CD4-positive, alpha-beta T cell (primary cell): ENCODE measurements at regions not wholly inside any gene's neighbourhood (a gene's known extent, or its start where the extent isn't known, plus 50 kb on each side); places are given as distances from the start of the nearest gene placed in this dataset.

Source experiments
- ATAC-seq: fragments of 200-7000 bp; cut with Tn5 transposase; one replicate; pipeline ENCODE4 v1.10.0; 2022; ENCODE audit warnings: mild to moderate bottlenecking; ENCODE audit not compliant: poor library complexity
- CTCF ChIA-PET: fragments of 350-600 bp; sonication (Branson Sonifier 250); formaldehyde crosslinking; loops from one replicate; lab custom pipeline; 2021; ENCODE audit warnings: antibody characterized with exemption, inconsistent platforms; lab: Charles Lee
- POLR2A ChIA-PET: fragments of 350-600 bp; sonication (Branson Sonifier 250); formaldehyde crosslinking; loops from one replicate; lab custom pipeline; 2021; ENCODE audit warnings: antibody characterized with exemption, inconsistent platforms; lab: Charles Lee
- DNase-seq, 14 experiments: peaks; one replicate each; pipeline ENCODE4 v3.0.0-alpha.2; 2013 to 2020; ENCODE audit warnings: mixed read lengths in 2 of 14
- H3K27ac ChIP-seq, 2 donors: one replicate each; pipeline versions ENCODE4 v1.5.1 to v1.7.0; 2013; ENCODE audit warnings: low read length in 2 of 2, low read depth in 1 of 2, mild to moderate bottlenecking in 1 of 2
- H3K27me3 ChIP-seq, 2 experiments: 1 replicate in 1 of 2; 2 replicates in 1 of 2; pipeline versions ENCODE4 v1.6.1 to v1.7.0; 2013; ENCODE audit warnings: low read length in 2 of 2, control low read depth in 1 of 2, mild to moderate bottlenecking in 1 of 2, moderate library complexity in 1 of 2; ENCODE audit not compliant: insufficient read depth in 2 of 2, control insufficient read depth in 1 of 2
- H3K36me3 ChIP-seq: one replicate; pipeline ENCODE4 v1.6.1; 2013; ENCODE audit warnings: low read length, control low read depth; ENCODE audit not compliant: insufficient read depth
- H3K4me1 ChIP-seq: one replicate; pipeline ENCODE4 v1.6.1; 2013; ENCODE audit warnings: low read length, control low read depth; ENCODE audit not compliant: insufficient read depth
- H3K4me3 ChIP-seq: one replicate; pipeline ENCODE4 v1.5.1; 2013; ENCODE audit warnings: mild to moderate bottlenecking, low read length, moderate library complexity
- H3K9me3 ChIP-seq, 2 experiments: 1 replicate in 1 of 2; 2 replicates in 1 of 2; pipeline versions ENCODE4 v1.6.1 to v1.7.0; 2013; ENCODE audit warnings: low read length in 2 of 2, mild to moderate bottlenecking in 2 of 2, control low read depth in 1 of 2, moderate library complexity in 1 of 2; ENCODE audit not compliant: control insufficient read depth in 1 of 2, insufficient read depth in 1 of 2
- H3K27ac Mint-ChIP-seq: one replicate; pipeline ENCODE4 v1.8.0; 2020; ENCODE audit warnings: mixed read lengths
- H3K27me3 Mint-ChIP-seq: one replicate; pipeline ENCODE4 v1.8.0; 2021; ENCODE audit warnings: mixed read lengths
- H3K36me3 Mint-ChIP-seq: one replicate; pipeline ENCODE4 v1.8.0; 2021; ENCODE audit warnings: low read depth, mixed read lengths
- H3K4me1 Mint-ChIP-seq: one replicate; pipeline ENCODE4 v1.8.0; 2021; ENCODE audit warnings: low read depth, mixed read lengths
- H3K4me3 Mint-ChIP-seq: one replicate; pipeline ENCODE4 v1.8.0; 2020; ENCODE audit warnings: mild to moderate bottlenecking, mixed read lengths
- H3K9me3 Mint-ChIP-seq: one replicate; pipeline ENCODE4 v1.8.0; 2020; ENCODE audit warnings: mixed read lengths
- intact Hi-C, 2 experiments: fragments of 100-400 bp; cut with DNase I in 1 of 2; cut with micrococcal nuclease in 1 of 2; formaldehyde crosslinking; loops; one replicate each; pipeline versions ENCODE4 v1.15.1 to v1.9.0; 2023 to 2025; cut with DNase I, micrococcal nuclease
- TF ChIP-seq, protein P1 (sequence below): fragments of 200-600 bp; IDR thresholded peaks from one replicate; pipeline ENCODE4 v1.8.0; 2022; ENCODE audit warnings: antibody characterized with exemption, mild to moderate bottlenecking

DNA sequence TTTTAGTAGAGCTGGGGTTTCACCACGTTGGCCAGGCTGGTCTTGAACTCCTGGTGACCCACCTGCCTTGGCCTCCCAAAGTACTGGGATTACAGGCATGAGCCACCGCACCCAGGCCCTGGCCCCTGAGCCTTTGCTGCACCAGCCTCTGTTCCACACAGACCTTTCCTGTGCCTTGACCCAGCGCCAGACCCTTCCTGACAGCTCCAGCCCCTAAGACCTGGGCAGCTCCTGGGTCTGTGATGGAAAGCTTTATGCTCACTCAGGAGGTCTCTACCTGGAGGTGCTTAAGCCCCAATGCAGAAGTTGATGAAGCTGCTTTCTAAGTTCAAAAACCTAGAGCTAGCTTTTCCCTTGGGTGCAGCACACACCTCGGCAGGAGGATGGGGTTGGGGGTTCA is 58.8 kb upstream of the NEK6 start:
- Histone ChIP-seq H3K4me3 (no peak overlapping the region), H3K27ac (no peak overlapping the region), H3K36me3 (no peaks in the 10 kb centered on the region), H3K9me3 (peaks cover 0 to 7% of the 10 kb centered on the region in 2 experiments), H3K27me3 (no peaks in the 10 kb centered on the region), H3K4me1 (peaks cover 16% of the 10 kb centered on the region)
- Mint-ChIP-seq H3K27ac (no peak overlapping the region), H3K4me3 (no peak overlapping the region), H3K4me1 (peaks cover 19% of the 10 kb centered on the region), H3K9me3 (peaks cover 6% of the 10 kb centered on the region), H3K36me3 (no peaks in the 10 kb centered on the region), H3K27me3 (no peaks in the 10 kb centered on the region)
- TF ChIP-seq, protein P1, sequence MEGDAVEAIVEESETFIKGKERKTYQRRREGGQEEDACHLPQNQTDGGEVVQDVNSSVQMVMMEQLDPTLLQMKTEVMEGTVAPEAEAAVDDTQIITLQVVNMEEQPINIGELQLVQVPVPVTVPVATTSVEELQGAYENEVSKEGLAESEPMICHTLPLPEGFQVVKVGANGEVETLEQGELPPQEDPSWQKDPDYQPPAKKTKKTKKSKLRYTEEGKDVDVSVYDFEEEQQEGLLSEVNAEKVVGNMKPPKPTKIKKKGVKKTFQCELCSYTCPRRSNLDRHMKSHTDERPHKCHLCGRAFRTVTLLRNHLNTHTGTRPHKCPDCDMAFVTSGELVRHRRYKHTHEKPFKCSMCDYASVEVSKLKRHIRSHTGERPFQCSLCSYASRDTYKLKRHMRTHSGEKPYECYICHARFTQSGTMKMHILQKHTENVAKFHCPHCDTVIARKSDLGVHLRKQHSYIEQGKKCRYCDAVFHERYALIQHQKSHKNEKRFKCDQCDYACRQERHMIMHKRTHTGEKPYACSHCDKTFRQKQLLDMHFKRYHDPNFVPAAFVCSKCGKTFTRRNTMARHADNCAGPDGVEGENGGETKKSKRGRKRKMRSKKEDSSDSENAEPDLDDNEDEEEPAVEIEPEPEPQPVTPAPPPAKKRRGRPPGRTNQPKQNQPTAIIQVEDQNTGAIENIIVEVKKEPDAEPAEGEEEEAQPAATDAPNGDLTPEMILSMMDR = no peak
- intact Hi-C loops = no loop called here
- ATAC-seq = no peak
- POLR2A ChIA-PET = no interaction called here
- CTCF ChIA-PET = no interaction called here
- DNase-seq = no peak

DNA sequence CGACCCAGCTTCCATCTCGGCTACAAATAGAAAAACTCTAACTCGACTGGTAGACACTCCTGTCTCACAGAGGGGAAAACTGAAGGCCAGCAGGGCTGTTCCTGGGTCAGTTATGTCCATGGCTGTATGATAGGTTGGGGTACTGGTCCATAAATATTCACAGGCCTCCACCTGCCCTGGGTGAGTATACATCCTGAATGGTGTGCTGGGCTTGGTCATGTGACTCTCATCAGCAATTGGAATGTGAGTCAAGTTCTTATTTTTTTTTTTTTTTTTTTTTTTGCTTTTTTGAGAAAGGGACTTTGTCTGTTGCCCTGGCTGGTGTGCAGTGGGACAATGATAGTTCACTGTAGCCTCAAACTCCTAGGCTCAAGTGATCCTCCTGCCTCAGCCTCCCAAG is 58.3 kb upstream of the NEK6 start:
- no peak overlapping the region for H3K4me3 ChIP-seq
- POLR2A ChIA-PET = no interaction called here
- no peak overlapping the region for H3K27ac ChIP-seq
- no peaks in the 10 kb centered on the region for H3K27me3 ChIP-seq
- no peaks in the 10 kb centered on the region for H3K27me3 Mint-ChIP-seq
- ATAC-seq (no peak), DNase-seq (no peak)
- TF ChIP-seq, protein P1 = no peak
- no peaks in the 10 kb centered on the region for H3K36me3 ChIP-seq
- CTCF ChIA-PET = no interaction called here
- no peak overlapping the region for H3K4me3 Mint-ChIP-seq
- H3K4me1 Mint-ChIP-seq = peaks cover 20% of the 10 kb centered on the region
- H3K9me3 Mint-ChIP-seq = peaks cover 6% of the 10 kb centered on the region
- H3K4me1 ChIP-seq = peaks cover 16% of the 10 kb centered on the region
- peaks cover 0 to 7% of the 10 kb centered on the region in 2 experiments for H3K9me3 ChIP-seq
- H3K36me3 Mint-ChIP-seq = no peaks in the 10 kb centered on the region
- intact Hi-C loops = no loop called here
- no peak overlapping the region for H3K27ac Mint-ChIP-seq

- Histone ChIP-seq H3K27ac (peak overlapping the region in 1 of 2 donors; percentile 63), H3K4me1 (peaks cover 21% of the 10 kb centered on the region), H3K36me3 (no peaks in the 10 kb centered on the region), H3K4me3 (no peak overlapping the region), H3K9me3 (no peaks in the 10 kb centered on the region), H3K27me3 (no peaks in the 10 kb centered on the region)
- no peaks in the 10 kb centered on the region for H3K36me3 Mint-ChIP-seq
- ChIA-PET CTCF (no interaction called here), POLR2A (no interaction called here)
- DNase-seq = peak in 12 of 14 experiments; percentile 9 to 78 (median 50)
- peak; percentile 64 for ATAC-seq
- intact Hi-C loops = no loop called here
- TF ChIP-seq, protein P1 = no peak
- H3K27me3 Mint-ChIP-seq = no peaks in the 10 kb centered on the region
- H3K27ac Mint-ChIP-seq = peak overlapping the region; percentile 81
- peaks cover 20% of the 10 kb centered on the region for H3K4me1 Mint-ChIP-seq
- peak overlapping the region; percentile 35 for H3K4me3 Mint-ChIP-seq
- H3K9me3 Mint-ChIP-seq = no peaks in the 10 kb centered on the region
Observed at GRCh38 chr9:124202447-124202971, 55.2 kb upstream of the NEK6 start.
